ENCODE measurements at regions not wholly inside any gene's neighbourhood (a gene's known extent, or its start where the extent isn't known, plus 50 kb on each side); places are given as distances from the start of the nearest gene placed in this dataset.
A peak's percentile ranks its signal among the peaks of the same experiment; 100 is the strongest.

DNA sequence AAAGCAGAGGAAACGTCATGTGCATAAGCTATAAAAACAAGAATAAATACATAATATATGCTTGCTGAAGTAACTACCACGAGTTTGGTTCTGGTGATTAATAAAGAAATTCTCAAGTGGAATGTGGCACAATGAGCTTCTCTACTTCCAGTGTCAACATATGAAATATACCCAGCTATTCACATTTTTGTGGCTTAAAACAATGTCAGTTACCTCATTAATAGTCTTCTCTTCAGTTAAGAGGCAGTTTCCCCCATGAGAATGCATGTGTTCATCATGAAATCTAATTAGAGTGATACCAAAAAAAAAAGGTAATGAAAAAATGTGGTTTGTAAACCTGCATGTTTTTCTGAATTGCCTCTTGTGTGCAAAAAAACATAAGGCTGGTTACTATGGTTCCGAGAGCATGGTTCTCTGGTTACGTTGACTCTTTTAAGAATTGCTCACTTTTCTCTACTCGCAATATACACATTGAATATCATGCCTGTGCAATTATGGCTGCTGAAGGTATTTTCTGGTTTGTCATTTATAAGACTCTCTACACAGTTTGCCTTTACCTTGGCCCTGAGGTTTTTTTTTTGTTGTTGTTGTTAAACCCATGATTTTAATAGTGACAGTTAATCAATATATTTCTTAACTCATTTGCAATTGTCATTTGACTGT is 108.2 kb downstream of the PCDH7 start:
- TF ChIP-seq, protein P1, sequence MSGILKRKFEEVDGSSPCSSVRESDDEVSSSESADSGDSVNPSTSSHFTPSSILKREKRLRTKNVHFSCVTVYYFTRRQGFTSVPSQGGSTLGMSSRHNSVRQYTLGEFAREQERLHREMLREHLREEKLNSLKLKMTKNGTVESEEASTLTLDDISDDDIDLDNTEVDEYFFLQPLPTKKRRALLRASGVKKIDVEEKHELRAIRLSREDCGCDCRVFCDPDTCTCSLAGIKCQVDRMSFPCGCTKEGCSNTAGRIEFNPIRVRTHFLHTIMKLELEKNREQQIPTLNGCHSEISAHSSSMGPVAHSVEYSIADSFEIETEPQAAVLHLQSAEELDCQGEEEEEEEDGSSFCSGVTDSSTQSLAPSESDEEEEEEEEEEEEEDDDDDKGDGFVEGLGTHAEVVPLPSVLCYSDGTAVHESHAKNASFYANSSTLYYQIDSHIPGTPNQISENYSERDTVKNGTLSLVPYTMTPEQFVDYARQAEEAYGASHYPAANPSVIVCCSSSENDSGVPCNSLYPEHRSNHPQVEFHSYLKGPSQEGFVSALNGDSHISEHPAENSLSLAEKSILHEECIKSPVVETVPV (CRISPR knock-in tag; IDR thresholded peaks at IDR 0.05): no peak
- no peak for TF ChIP-seq ZFP30 (CRISPR knock-in tag; IDR thresholded peaks at IDR 0.05)
- no peak for TF ChIP-seq ARNTL (CRISPR knock-in tag; IDR thresholded peaks at IDR 0.05; ENCODE audit: borderline replicate concordance, low read depth)
- no peak for TF ChIP-seq POU6F1 (CRISPR knock-in tag; IDR thresholded peaks at IDR 0.05; ENCODE audit: borderline replicate concordance, low read depth)
- no peak for TF ChIP-seq PPARA (CRISPR knock-in tag; IDR thresholded peaks at IDR 0.05; ENCODE audit: borderline replicate concordance)
- no peak for TF ChIP-seq ZNF565 (CRISPR knock-in tag; conservative IDR thresholded peaks at IDR 0.05; ENCODE audit: low read depth)
- no peak for TF ChIP-seq RARB (CRISPR knock-in tag; IDR thresholded peaks at IDR 0.05)
- TF ChIP-seq TCF4 (CRISPR knock-in tag; IDR thresholded peaks at IDR 0.05; ENCODE audit: borderline replicate concordance): no peak
- TF ChIP-seq ZFP3 (CRISPR knock-in tag; IDR thresholded peaks at IDR 0.05): no peak
- no peak for TF ChIP-seq GLIS3 (CRISPR knock-in tag; IDR thresholded peaks at IDR 0.05)
- TF ChIP-seq, protein P2, sequence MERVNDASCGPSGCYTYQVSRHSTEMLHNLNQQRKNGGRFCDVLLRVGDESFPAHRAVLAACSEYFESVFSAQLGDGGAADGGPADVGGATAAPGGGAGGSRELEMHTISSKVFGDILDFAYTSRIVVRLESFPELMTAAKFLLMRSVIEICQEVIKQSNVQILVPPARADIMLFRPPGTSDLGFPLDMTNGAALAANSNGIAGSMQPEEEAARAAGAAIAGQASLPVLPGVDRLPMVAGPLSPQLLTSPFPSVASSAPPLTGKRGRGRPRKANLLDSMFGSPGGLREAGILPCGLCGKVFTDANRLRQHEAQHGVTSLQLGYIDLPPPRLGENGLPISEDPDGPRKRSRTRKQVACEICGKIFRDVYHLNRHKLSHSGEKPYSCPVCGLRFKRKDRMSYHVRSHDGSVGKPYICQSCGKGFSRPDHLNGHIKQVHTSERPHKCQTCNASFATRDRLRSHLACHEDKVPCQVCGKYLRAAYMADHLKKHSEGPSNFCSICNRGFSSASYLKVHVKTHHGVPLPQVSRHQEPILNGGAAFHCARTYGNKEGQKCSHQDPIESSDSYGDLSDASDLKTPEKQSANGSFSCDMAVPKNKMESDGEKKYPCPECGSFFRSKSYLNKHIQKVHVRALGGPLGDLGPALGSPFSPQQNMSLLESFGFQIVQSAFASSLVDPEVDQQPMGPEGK (CRISPR knock-in tag; IDR thresholded peaks at IDR 0.05; ENCODE audit: borderline replicate concordance): no peak; the same call in 1 of the 2 replicates
- TF ChIP-seq ZNF8 (CRISPR knock-in tag; IDR thresholded peaks at IDR 0.05): no peak
- peak; percentile 60 for TF ChIP-seq ISL1 (CRISPR knock-in tag; IDR thresholded peaks at IDR 0.05)

All from SK-N-SH treated with all-trans-retinoic acid at 6 μM for 48 hours (cell line).